ENCODE measurements at regions not wholly inside any gene's neighbourhood (a gene's known extent, or its start where the extent isn't known, plus 50 kb on each side); places are given as distances from the start of the nearest gene placed in this dataset.

DNA sequence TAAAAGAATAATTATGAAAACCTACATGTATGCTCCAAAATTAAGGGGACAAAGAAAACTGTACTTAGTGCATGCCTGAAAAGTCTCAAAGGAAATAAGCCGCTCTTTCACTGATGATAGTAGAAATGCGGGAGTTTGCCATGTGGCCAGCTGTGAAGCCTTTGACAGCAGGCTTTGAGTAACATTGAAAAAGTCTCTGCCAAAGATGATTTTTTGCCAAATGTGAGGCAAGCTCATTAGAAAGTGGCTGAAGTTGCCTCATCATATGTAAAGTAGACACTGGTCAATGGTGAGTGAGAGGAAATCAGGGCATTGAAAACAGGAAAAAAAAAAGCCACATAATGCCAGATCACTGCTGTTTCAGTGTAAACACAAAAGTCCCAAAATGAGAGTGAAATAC is 2360.1 kb downstream of the PCDH7 start:
- TF ChIP-seq, protein P1, sequence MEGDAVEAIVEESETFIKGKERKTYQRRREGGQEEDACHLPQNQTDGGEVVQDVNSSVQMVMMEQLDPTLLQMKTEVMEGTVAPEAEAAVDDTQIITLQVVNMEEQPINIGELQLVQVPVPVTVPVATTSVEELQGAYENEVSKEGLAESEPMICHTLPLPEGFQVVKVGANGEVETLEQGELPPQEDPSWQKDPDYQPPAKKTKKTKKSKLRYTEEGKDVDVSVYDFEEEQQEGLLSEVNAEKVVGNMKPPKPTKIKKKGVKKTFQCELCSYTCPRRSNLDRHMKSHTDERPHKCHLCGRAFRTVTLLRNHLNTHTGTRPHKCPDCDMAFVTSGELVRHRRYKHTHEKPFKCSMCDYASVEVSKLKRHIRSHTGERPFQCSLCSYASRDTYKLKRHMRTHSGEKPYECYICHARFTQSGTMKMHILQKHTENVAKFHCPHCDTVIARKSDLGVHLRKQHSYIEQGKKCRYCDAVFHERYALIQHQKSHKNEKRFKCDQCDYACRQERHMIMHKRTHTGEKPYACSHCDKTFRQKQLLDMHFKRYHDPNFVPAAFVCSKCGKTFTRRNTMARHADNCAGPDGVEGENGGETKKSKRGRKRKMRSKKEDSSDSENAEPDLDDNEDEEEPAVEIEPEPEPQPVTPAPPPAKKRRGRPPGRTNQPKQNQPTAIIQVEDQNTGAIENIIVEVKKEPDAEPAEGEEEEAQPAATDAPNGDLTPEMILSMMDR (IDR thresholded peaks at IDR 0.05; ENCODE audit: control insufficient read depth, extremely low read depth, insufficient read depth): no peak
- DNase-seq (ENCODE audit: low read depth): no peak
- H3K4me3 ChIP-seq (ENCODE audit: low read depth, low read length): no peak overlapping the region

DNA sequence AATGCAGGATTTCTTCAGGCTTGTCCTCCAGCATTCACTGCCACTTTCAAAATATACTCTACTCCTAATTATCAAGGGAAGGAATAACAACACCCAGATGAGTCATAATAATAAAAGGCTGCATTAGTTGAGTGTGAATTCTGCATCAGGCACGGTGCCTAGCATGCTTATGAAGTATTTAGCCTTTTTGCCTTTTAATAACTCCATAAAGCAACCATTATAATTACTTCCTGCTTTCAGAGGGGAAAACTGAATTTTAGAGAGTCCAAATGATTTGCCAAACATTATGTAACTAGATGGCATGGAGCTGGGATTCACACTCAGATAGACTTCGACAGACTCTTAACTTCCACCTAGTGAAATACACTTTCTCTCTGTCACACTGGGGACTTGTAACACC is 2365.5 kb downstream of the PCDH7 start:
- TF ChIP-seq, protein P1 (IDR thresholded peaks at IDR 0.05; ENCODE audit: control insufficient read depth, extremely low read depth, insufficient read depth): no peak
- no peak for DNase-seq (ENCODE audit: low read depth)
- H3K4me3 ChIP-seq (ENCODE audit: low read depth, low read length): no peak overlapping the region

DNA sequence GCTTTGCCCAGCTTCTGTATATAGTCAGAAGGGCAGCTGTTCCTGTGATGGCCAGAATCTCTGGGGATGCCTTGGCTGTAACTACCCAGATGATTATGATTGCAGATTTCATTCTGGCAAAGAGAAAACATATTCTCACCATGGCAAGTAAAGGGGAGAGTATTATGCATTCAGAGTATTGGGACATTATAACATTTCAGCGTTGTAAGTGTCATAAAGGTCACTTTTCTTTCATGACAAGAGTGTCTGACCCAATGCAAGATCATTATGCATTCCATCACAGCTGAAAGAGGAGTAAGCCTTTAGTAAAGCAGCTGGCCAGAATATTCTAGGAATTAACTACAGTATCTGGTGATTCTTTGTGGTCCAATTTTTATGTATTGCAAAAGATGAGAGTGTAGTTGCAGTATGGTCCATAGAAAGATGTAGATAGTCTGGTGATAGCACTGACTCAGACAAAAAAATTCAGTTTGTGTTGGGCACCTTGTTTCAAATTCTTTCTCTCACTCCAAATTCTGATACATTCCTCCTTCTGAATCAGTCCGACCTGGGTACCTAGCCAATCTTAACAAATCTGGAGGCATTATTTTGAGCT is 2366.3 kb downstream of the PCDH7 start:
- no peak for DNase-seq (ENCODE audit: low read depth)
- TF ChIP-seq, protein P1 (IDR thresholded peaks at IDR 0.05; ENCODE audit: control insufficient read depth, extremely low read depth, insufficient read depth): no peak
- no peak overlapping the region for H3K4me3 ChIP-seq (ENCODE audit: low read depth, low read length)

GRCh38 chr4:33088713-33089112 is 2368.5 kb downstream of the PCDH7 start:
- no peak overlapping the region for H3K4me3 ChIP-seq (ENCODE audit: low read depth, low read length)
- TF ChIP-seq, protein P1 (IDR thresholded peaks at IDR 0.05; ENCODE audit: control insufficient read depth, extremely low read depth, insufficient read depth): no peak
- DNase-seq (ENCODE audit: low read depth): no peak

- TF ChIP-seq, protein P1 (IDR thresholded peaks at IDR 0.05; ENCODE audit: control insufficient read depth, extremely low read depth, insufficient read depth): no peak
- H3K4me3 ChIP-seq (ENCODE audit: low read depth, low read length): no peak overlapping the region
- no peak for DNase-seq (ENCODE audit: low read depth)
Observed at GRCh38 chr4:33090910-33091309, 2370.7 kb downstream of the PCDH7 start.

- no peak for DNase-seq (ENCODE audit: low read depth)
- TF ChIP-seq, protein P1 (IDR thresholded peaks at IDR 0.05; ENCODE audit: control insufficient read depth, extremely low read depth, insufficient read depth): no peak
- no peak overlapping the region for H3K4me3 ChIP-seq (ENCODE audit: low read depth, low read length)
Observed at GRCh38 chr4:33091961-33092360, 2371.8 kb downstream of the PCDH7 start.

GRCh38 chr4:33104273-33104672 is 2384.1 kb downstream of the PCDH7 start:
- TF ChIP-seq, protein P1 (IDR thresholded peaks at IDR 0.05; ENCODE audit: control insufficient read depth, extremely low read depth, insufficient read depth): no peak
- no peak overlapping the region for H3K4me3 ChIP-seq (ENCODE audit: low read depth, low read length)
- no peak for DNase-seq (ENCODE audit: low read depth)

Data from LNCaP clone FGC (cell line).